Transverse colon (tissue), 3 donors: ENCODE measurements at regions not wholly inside any gene's neighbourhood (a gene's known extent, or its start where the extent isn't known, plus 50 kb on each side); places are given as distances from the start of the nearest gene placed in this dataset.

Experiments
- POLR2A ChIP-seq: fragments of 450-650 bp; IDR thresholded peaks from one replicate; pipeline ENCODE4 v1.6.1; 2016; ENCODE audit warnings: antibody characterized with exemption, mild to moderate bottlenecking, moderate library complexity
- POLR2AphosphoS5 ChIP-seq, 3 donors: sonication (generic); formaldehyde crosslinking; IDR thresholded peaks; one replicate each; pipeline ENCODE4 v1.6.1; 2016; ENCODE audit warnings: antibody characterized with exemption in 3 of 3

GRCh38 chr3:30256474-30256873 lies 349.9 kb upstream of the TGFBR2 start:
- no peak for TF ChIP-seq POLR2AphosphoS5 (IDR thresholded peaks at IDR 0.05)
- no peak for TF ChIP-seq POLR2A
